Stimulated activated CD8-positive, alpha-beta memory T cell treated with anti-CD3 and anti-CD28 coated beads, Interleukin-7, amount 100 ng/mL, for 1 hour (primary cell): ENCODE measurements at regions not wholly inside any gene's neighbourhood (a gene's known extent, or its start where the extent isn't known, plus 50 kb on each side); places are given as distances from the start of the nearest gene placed in this dataset.

Experiments
- DNase-seq, 2 donors: peaks; one replicate each; pipeline ENCODE4 v3.0.0-alpha.2; 2020; ENCODE audit warnings: low read depth in 2 of 2

DNA sequence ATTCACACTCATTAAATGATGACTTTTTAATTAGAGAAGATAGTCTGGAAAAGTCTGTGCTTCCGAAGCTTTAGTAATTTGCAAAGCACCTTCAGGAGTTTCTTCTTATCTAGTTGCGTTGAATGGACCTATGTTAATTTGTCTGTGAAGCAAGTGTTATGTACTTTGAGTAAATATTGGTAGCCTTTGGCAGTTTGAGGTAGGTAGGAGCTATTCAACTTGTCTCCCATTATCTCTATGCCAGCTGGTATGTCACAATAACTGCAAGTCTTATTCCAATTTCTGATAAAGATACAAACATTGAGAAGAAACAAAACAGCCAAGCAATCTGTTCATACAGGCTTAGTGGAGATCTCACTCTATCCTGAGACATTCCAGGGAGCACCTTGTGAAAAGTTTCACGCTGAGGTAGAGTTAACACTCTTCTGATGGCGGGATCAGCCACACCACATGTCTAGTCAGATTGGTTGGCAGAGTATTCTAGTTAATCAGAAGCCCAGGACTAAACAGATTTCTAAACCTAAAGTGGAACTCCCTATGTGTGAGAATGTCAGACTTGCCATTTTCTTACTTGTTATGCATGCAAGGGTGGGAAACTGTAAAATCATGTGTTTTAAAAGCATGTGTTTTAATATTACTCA lies 219.8 kb upstream of the MANEA start:
- no peak for DNase-seq

DNA sequence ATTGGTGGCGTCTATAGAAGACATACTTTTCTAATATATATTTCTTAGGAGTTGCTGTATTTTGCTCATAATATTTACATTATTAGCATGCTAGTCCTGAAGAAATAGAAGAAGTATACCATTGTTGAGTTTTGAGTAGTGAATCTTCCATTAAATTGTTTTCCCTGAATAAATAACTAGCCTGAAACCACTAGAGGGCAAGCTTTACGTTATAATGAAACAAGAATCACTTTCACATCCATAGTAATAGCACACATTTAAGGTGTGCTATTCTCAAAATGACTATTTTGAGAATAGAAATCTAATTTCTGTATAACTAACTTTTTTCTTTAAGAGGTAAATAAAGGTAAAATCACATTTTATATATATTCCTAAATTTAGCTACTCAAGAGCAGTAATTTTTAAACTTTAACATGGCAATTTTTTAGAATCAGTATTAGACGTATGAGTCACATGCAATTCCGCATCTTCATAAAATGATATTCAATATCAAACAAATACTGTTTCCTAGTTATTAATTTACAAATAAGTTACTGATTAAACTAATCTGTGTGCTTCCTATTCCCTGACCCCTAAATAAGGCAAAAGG lies 213.2 kb upstream of the MANEA start:
- DNase-seq: no peak

DNA sequence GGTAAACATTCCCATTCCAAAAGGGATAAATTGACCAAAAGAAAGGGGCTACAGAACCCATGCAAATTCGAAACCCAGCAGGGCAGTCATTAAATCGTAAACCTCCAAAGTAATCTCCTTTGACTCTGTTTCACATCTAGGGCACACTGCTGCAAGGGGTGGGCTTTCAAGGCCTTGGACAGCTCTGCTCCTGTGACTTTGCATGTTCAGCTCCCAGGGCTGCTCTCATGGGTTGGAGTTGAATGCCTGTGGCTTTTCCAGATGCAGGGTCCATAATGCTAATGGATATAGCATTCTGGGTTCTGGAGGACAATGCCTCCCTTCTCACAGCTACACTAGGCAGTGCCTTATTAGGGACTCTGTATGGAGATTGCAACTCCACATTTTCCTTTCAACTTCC lies 211.9 kb upstream of the MANEA start:
- no peak for DNase-seq

DNA sequence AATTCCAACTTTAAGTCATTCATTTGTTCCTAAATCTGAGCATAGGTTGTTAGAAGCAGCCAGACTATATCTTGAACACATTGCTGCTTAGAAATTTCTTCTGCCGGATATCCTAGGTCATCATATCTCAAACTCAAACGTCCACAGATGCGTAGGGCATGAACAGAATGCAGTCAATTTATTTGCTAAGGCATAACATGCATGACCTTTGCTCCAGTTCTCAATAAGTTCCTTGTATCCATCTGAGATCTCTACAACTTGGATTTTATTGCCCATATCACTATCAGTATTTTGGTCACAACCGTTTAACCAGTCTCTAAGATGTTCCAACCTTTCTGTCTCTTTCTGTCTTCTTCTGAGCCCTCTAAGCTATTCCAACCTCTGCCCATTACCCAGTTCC lies 210.9 kb upstream of the MANEA start:
- DNase-seq: no peak

DNA sequence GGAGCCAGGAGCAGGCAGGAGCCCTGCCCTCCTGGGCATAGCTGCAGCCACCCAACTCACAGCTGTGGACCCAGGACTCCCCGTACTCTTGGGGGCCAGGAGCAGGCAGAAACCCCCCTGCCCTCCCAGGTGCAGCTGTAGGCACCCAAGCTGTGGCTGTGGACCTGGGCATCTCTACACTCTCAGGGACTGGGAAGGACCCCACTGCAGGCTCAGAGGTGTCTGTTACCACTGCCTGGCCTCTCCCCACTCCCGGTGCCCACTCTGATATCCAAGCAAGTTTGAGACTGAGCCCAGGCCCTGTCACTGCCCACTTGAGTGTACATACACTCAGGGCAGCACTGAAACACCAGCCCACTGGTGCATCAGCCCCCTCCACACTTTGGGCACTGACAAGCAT lies 193.5 kb upstream of the MANEA start:
- no peak for DNase-seq

DNA sequence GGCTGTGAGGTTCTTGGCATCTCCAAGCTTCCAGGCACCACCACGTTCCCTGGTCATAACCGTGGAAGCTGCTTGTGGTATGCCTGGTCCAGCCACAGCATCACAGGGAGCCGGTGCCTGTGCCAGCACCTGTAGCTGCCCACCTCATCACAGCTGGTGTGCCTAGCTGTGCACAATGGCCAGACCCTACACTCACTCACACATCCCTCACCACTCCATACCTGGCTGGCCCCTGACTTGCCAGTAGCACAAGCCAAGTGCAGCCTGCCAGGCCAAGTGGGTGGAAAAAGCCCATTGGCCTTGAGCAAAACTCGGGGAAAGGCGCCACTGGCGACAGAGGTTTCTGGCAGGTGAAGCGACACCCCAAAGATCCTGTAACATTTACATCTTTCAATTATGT lies 192.3 kb upstream of the MANEA start:
- no peak for DNase-seq

DNA sequence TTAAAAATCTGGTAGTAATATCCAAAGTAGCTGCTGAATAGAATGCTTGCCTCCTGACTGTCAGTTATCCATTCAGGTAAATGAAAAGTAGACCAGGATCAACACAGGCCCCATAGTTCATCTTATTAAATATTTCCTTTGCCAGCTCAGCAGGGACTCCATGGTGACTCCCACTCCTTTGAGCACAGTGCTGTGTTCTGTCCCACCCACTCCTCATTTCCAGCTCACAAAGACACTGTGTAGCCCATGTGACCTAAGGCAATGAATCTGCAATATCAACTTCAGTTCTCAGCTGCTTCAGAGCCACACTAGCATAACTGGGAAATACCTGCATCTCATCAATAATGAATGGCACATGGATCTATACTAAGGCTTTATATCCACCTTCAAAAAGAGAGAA lies 189.5 kb upstream of the MANEA start:
- no peak for DNase-seq

DNA sequence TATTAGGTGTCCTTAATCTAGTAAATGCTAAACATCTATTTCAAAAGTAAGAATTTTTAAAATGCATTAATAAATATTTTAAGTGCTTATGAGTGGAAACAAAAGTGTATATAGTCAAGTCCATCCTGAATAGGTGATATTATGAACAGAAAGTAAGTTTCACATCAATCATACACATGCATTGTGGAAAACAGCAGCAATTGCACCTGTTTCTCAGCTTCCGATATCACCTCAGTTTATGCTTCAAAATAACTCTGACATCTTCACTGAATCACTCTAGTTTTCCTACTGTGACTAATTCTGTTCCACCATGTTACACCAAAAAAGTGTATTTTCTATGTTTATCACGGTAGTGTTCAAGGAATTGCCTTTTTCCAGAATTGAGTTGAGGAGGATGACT lies 172.6 kb upstream of the MANEA start:
- DNase-seq: no peak

DNA sequence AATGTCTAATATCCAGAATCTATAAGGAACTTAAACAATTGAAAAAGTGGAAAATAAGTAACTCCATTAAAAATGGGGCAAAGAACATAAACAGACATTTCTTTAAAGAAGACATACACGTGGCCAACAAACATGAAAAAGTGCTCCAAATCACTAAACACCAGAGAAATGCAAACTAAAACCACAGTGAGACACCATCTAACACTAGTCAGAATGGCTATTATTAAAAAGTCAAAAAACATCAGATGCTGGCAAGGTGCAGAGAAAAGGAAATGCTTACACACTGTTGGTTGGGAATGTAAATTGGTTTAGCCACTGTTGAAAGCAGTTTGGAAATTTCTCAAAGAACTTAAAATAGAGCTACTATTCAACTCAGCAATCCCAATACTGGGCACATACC lies 169.2 kb upstream of the MANEA start:
- DNase-seq: no peak

DNA sequence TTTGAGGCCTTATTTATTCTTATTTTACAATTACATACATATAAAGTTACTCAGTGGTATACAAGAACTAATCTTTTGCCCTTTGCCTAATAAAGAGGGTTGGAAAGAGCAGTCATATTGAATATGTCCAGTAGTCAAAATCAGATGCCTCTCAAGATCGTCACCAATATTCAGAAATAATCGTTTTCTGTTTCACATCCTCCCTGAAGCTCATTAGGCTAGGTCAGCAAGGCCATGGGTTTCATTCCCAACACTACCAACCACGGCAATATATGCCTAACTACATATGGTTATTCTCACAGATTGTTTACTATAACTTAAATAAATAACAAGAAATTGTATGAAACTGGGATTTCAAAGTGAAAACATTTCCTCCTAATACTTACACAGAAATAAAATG lies 167.2 kb upstream of the MANEA start:
- no peak for DNase-seq

DNA sequence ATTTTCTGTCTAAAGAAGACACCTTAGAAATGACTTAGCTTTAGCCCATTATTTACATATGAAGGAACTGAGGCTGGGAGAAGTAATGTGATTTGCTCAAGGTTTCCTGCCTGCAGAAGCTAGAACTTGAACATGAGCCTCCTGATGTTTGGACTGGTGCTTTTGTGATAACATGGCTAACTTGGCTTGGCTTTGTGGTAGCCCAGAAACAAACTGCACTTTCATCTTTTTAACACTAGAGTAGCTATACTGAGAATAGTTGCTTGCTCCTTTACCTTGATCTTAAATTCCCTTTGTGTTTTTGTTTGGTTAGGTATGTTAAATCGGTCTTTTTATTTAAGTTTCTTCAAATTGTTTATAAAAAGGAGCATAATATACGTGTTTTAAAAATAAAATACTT lies 163.5 kb upstream of the MANEA start:
- no peak for DNase-seq

DNA sequence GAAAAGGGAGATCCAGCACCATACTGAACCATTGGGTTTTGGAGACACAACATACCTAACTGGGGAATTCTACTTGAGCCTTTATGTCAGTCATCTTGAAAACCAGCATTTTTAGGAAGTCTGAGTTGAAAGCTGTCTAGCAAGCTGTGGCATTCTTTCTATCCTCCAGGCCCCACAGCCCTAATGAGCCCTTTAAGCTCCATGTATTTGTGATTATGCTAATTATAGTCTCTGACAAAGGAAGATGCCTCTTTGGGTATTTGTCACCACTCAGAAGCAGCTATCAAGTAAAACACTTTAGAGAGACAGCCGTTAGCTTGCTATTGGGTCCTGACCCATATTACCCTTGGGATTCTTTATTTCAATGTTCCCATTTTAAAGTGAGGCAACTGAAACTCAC lies 159.5 kb upstream of the MANEA start:
- DNase-seq: no peak

DNA sequence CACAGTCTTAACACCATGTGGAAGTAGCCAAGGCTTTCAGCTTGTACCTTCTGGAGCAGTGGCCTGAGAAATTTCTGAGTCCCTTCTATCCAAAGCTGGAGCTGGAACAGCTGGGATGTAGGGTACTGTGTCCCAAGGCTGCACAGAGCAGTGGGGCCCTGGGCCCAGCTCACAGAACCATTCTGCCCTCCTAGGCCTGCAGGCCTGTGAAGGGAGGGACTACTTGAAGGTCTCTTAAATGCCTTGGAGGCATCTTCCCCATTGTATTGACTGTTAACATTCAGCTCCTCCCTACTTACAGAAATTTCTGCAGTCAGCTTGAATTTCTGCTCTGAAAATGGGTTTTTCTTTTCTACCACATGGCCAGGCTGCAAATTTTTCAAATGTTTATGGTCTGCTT lies 156.5 kb upstream of the MANEA start:
- DNase-seq: no peak

DNA sequence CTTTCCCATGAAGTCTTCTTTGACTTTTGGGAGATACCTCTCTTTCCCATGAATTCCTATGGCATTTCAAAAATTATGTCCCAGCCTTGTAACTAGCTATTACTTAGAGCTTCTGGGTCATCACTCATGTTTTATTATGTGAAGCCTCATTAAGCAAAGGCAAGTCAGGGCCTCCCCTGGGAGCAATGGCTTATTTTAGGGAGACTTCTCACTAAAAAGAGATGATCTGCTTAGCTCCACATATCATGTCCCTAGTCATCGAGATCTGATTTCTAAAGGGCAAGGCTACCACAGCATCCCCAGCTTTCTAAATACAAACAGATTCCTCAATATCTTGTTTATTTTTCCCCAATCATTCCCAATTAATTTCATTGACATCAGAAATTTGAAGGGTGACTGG lies 154.0 kb upstream of the MANEA start:
- DNase-seq: no peak

DNA sequence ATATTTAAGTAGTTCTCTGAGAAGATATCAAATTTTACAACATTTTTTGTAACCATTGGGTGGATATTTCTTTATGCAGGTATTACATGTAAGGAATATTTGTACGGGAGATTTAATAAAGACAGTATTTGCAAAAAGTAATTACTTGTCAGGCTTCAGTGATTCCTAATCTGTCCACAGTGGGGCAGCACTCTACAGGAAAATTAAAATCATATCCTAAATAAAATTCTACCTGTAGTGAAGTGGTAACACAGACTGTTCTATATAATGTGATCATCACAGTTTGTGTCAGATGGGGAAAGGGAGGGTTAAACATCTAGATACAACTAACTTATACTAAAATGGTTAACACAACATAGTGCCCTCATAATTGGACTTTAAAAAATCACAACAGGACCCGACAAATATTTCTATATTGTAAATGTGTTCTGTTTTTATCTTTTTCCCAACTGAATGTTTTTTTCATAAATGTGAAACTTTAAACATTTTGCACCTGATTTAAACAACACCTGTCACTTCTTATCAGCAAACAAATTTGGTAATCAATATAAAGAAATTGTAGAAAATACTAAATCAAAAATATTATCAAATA lies 145.6 kb upstream of the MANEA start:
- peak in 1 of 2 donors; percentile 13 for DNase-seq

DNA sequence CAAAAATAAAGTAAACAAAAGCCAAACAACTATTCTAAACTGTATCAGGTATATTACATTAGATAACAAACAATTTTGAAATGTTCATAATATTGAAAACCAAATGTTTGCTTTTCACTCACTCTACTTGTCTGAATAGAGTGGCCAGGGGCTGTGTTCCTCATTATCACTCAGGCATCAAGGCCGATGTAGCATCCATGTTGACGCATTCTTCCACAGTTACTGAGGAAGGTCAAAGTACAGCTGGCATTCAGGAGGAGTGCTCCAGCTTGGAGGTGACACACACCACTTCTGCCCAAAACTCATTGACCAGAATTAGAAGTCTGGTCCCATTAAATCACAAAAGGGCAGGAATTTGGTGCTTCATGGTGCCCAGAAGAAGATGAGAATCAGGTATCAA lies 137.6 kb upstream of the MANEA start:
- no peak for DNase-seq

DNA sequence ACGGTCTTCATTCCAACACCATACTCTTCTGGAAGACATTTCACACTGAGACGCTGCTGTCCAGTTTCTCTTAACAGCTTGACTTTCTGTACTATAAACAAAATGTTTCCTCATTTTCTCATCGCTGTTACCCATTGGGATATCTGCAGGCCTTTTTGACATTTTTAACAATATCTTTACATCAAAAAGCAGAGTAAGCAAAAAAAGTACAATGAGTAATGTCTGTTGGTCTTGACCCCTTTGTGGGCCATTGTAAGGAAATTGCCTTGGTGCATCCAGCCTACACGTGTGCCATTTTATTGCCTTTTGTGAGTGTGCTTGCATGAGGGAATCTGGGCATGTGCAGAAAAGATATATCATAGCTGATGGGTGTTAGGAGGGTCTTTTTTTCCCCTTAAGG lies 129.1 kb upstream of the MANEA start:
- DNase-seq: no peak

DNA sequence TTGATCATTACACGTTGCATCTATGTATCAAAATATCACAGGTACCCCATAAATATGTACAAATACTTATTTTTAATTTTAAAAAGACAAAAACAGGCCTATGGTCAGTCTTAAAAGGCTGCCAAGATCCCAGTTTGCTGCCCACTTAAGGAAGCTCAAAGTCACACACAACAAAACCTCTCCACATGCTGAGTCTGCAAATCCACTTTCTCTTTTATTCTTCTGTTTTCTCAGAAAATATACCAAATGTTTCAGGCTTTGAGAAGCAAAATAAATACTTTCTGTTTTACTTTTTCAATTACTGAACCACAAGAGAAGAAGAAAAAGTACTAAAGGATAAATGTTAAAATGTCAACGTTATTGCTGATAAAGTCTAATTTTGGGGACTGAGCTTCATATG lies 107.8 kb upstream of the MANEA start:
- DNase-seq: no peak

DNA sequence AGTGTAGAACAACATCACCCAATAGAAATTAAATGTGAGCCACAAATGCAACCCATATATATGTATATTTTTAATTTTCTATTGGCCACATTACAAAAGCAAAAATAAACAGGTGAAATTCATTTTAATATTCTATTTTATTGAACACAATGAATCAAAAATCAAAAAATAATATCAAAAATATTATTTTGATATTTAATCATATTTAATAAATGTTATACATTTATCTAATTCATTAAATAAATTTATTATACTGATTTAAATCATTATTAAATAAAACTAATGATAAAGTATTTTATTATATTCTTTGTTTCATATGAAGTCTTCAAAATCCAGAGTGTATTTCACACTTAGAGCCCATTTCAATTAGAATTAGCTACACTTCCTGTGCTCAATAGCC lies 98.4 kb upstream of the MANEA start:
- DNase-seq: no peak

DNA sequence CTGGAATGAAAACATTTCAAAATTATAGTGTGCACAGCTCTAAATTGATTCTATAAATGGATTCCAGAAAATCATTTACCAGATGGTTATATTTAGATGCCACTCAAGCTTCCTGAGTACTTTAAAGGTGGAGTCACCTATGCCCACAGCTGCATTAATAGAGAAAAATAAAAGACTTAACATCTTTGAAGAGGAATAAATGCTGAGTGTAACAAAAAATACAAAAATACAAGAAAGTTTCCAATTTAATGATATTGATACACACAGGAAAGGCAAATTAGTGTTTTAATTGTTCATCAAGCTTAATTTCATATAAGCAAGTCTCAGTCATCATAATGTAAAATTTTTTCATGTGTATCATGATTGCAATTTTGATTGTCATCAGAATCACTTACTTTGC lies 89.5 kb upstream of the MANEA start:
- no peak for DNase-seq

DNA sequence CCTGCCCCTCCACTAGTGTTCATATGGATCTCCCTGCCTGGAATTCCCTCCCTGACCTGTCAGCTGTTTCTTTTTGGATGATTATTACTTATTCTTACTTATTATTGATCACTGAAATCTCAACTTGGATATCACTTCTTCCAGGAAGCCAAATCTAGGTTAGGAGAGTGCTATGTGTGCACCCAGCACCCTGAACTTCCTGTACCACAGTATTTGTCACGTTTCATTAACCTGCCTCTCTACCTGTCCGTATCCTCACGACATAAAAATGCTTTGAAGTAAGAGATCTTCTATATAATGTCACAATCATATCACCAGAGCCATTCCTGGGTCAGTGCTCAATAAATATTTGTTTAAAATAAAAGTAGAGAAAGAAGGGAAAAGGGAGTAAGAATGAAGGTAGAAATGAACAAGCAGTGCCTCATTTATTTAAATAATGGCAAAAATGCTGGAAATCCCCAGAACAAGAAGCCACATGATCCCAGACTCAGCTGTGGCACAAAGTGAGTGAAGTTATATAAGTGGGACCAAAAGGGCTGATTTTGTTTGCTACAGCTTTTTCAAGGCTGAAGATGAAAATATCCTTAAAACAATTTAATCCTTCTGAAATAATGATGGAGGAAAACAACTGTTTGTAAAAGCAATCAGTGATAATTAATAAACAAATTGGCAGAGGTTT lies 88.0 kb upstream of the MANEA start:
- DNase-seq: no peak

DNA sequence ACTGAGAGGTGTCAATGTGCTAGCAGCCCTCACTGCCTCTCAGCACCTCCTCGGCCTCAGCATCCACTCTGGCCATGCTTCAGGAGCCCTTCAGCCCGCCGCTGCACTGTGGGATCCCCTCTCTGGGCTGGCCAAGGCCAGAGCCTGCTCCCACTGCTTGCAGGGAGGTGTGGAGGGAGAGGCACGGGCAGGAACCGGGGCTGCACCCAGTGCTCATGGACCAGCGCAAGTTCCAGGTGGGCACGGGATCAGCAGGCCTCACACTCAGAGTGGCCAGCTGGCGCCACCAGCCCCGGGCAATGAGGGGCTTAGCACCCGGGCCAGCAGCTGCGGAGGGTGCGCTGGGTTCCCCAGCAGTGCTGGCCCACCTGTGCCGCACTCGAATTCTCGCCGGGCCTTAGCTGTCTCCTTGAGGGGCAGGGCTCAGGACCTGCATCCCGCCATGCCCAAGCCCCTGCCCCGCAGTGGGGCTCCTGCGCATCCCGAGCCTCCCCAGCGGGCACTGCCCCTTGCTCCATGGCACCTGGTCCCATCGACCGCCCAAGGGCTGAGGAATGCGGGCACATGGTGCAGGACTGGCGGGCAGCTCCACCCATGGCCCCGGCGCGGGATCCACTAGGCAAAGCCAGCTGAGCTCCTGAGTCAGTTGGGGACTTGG lies 80.4 kb upstream of the MANEA start:
- DNase-seq: no peak
